B cell (primary cell): ENCODE measurements at regions not wholly inside any gene's neighbourhood (a gene's known extent, or its start where the extent isn't known, plus 50 kb on each side); places are given as distances from the start of the nearest gene placed in this dataset.

Experiments
- EZH2 ChIP-seq: IDR thresholded peaks from 2 replicates; pipeline ENCODE4 v1.6.1; 2012; ENCODE audit warnings: borderline replicate concordance, low read depth, mild to moderate bottlenecking, moderate library complexity, low read length; ENCODE audit not compliant: insufficient read depth, poor library complexity, severe bottlenecking
- TF ChIP-seq, protein P1 (sequence below): fragments of 200-600 bp; IDR thresholded peaks from one replicate; pipeline ENCODE4 v1.8.0; 2022; ENCODE audit warnings: antibody characterized with exemption, mild to moderate bottlenecking

DNA sequence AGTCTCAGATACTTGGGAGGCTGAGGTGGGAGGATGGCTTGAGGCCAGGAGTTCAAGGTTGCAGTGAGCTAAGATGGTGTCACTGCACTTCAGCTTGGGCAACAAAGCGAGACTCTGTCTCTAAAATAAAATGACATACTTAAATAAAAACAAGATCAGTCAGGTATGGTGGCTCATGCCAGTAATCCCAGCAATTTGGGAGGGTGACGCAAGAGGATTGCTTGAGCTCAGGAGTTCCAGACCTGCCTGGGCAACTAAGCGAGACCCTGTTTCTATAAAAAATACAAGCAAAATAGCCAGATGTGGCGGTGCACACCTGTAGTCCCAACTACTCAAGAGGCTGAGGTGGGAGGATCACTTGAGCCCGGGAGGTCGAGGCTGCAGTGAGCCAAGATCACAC lies 149.6 kb downstream of the ZFP64 start:
- TF ChIP-seq, protein P1, sequence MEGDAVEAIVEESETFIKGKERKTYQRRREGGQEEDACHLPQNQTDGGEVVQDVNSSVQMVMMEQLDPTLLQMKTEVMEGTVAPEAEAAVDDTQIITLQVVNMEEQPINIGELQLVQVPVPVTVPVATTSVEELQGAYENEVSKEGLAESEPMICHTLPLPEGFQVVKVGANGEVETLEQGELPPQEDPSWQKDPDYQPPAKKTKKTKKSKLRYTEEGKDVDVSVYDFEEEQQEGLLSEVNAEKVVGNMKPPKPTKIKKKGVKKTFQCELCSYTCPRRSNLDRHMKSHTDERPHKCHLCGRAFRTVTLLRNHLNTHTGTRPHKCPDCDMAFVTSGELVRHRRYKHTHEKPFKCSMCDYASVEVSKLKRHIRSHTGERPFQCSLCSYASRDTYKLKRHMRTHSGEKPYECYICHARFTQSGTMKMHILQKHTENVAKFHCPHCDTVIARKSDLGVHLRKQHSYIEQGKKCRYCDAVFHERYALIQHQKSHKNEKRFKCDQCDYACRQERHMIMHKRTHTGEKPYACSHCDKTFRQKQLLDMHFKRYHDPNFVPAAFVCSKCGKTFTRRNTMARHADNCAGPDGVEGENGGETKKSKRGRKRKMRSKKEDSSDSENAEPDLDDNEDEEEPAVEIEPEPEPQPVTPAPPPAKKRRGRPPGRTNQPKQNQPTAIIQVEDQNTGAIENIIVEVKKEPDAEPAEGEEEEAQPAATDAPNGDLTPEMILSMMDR = no peak
- TF ChIP-seq EZH2 = no peak
